Right atrium auricular region (tissue), 2 donors: ENCODE measurements at regions not wholly inside any gene's neighbourhood (a gene's known extent, or its start where the extent isn't known, plus 50 kb on each side); places are given as distances from the start of the nearest gene placed in this dataset.

Experiments
- DNase-seq: peaks from one replicate; pipeline ENCODE4 v3.0.0-alpha.2; 2019; ENCODE audit warnings: low spot score
- H3K27ac ChIP-seq, 2 donors: fragments of 200-600 bp; sonication (generic); 1 replicate in 1 of 2; 2 replicates in 1 of 2; pipeline ENCODE4 v1.5.1; 2016 to 2019
- H3K27me3 ChIP-seq, 2 donors: fragments of 200-600 bp; sonication (generic); one replicate each; pipeline versions ENCODE4 v1.5.1 to v1.6.0; 2017 to 2019
- H3K36me3 ChIP-seq: fragments of 200-600 bp; sonication (generic); one replicate; pipeline ENCODE4 v1.5.1; 2016
- H3K4me1 ChIP-seq, 2 donors: fragments of 200-600 bp; sonication (generic); one replicate each; pipeline versions ENCODE4 v1.5.1 to v1.6.0; 2017 to 2019
- H3K4me3 ChIP-seq, 2 donors: fragments of 200-600 bp; sonication (generic); 1 replicate in 1 of 2; 2 replicates in 1 of 2; pipeline ENCODE4 v1.5.1; 2017 to 2019; ENCODE audit warnings: mild to moderate bottlenecking in 1 of 2, moderate library complexity in 1 of 2
- H3K9me3 ChIP-seq, 2 donors: fragments of 200-600 bp; sonication (generic); one replicate each; pipeline ENCODE4 v1.5.1; 2019
- CTCF ChIP-seq, 2 donors: fragments of 200-600 bp; sonication (generic); IDR thresholded peaks; one replicate each; pipeline ENCODE4 v1.5.1; 2019; ENCODE audit warnings: antibody characterized with exemption in 2 of 2

GRCh38 chr20:43271980-43272379 lies 82.3 kb upstream of the PTPRT start:
- Histone ChIP-seq H3K27me3 (no peaks in the 10 kb centered on the region), H3K4me1 (no peaks in the 10 kb centered on the region)

GRCh38 chr20:43265449-43265848 lies 75.7 kb upstream of the PTPRT start:
- no peaks in the 10 kb centered on the region for H3K27me3 ChIP-seq
- no peaks in the 10 kb centered on the region for H3K4me1 ChIP-seq
- no peak for DNase-seq
- H3K4me3 ChIP-seq, result no peak overlapping the region
- TF ChIP-seq CTCF (IDR thresholded peaks at IDR 0.05), result no peak
- H3K27ac ChIP-seq, result no peak overlapping the region
- no peaks in the 10 kb centered on the region for H3K9me3 ChIP-seq
- no peaks in the 10 kb centered on the region for H3K36me3 ChIP-seq

More at GRCh38 chr20:43271980-43272379, 82.3 kb upstream of the PTPRT start:
- no peak for TF ChIP-seq CTCF (IDR thresholded peaks at IDR 0.05)
- Histone ChIP-seq H3K9me3 (no peaks in the 10 kb centered on the region), H3K36me3 (no peaks in the 10 kb centered on the region), H3K27ac (no peak overlapping the region), H3K4me3 (no peak overlapping the region)
- DNase-seq, result no peak

GRCh38 chr20:43263226-43263625 lies 73.5 kb upstream of the PTPRT start:
- H3K4me3 ChIP-seq, result no peak overlapping the region
- H3K27me3 ChIP-seq, result no peaks in the 10 kb centered on the region
- no peak for TF ChIP-seq CTCF (IDR thresholded peaks at IDR 0.05)
- DNase-seq, result no peak
- H3K36me3 ChIP-seq, result no peaks in the 10 kb centered on the region
- H3K9me3 ChIP-seq, result no peaks in the 10 kb centered on the region
- no peak overlapping the region for H3K27ac ChIP-seq
- no peaks in the 10 kb centered on the region for H3K4me1 ChIP-seq

GRCh38 chr20:43262341-43262740 lies 72.6 kb upstream of the PTPRT start:
- no peaks in the 10 kb centered on the region for H3K9me3 ChIP-seq
- H3K4me3 ChIP-seq, result no peak overlapping the region
- no peaks in the 10 kb centered on the region for H3K27me3 ChIP-seq
- H3K27ac ChIP-seq, result no peak overlapping the region
- no peak for TF ChIP-seq CTCF (IDR thresholded peaks at IDR 0.05)
- no peaks in the 10 kb centered on the region for H3K4me1 ChIP-seq
- H3K36me3 ChIP-seq, result no peaks in the 10 kb centered on the region
- no peak for DNase-seq

GRCh38 chr20:43255877-43256276 lies 66.2 kb upstream of the PTPRT start:
- Histone ChIP-seq H3K4me3 (no peak overlapping the region), H3K4me1 (no peaks in the 10 kb centered on the region), H3K36me3 (no peaks in the 10 kb centered on the region), H3K9me3 (no peaks in the 10 kb centered on the region), H3K27me3 (no peaks in the 10 kb centered on the region), H3K27ac (no peak overlapping the region)
- no peak for DNase-seq
- TF ChIP-seq CTCF (IDR thresholded peaks at IDR 0.05), result no peak

- DNase-seq, result no peak
- Histone ChIP-seq H3K4me3 (no peak overlapping the region), H3K9me3 (no peaks in the 10 kb centered on the region), H3K4me1 (no peaks in the 10 kb centered on the region), H3K27ac (no peak overlapping the region), H3K36me3 (no peaks in the 10 kb centered on the region), H3K27me3 (no peaks in the 10 kb centered on the region)
- TF ChIP-seq CTCF (IDR thresholded peaks at IDR 0.05), result no peak
These were observed 63.1 kb upstream of the PTPRT start for GRCh38 chr20:43252761-43253160.
